Naive thymus-derived CD4-positive, alpha-beta T cell (primary cell): ENCODE measurements at regions not wholly inside any gene's neighbourhood (a gene's known extent, or its start where the extent isn't known, plus 50 kb on each side); places are given as distances from the start of the nearest gene placed in this dataset.

Experiments
- ATAC-seq: fragments of 150-1000 bp; cut with Tn5 transposase; 2 replicates; pipeline ENCODE4 v1.10.0; 2021; ENCODE audit warnings: mild to moderate bottlenecking, moderate library complexity
- CTCF ChIA-PET: fragments of 350-600 bp; sonication (Branson Sonifier 250); formaldehyde crosslinking; loops from one replicate; lab custom pipeline; 2021; ENCODE audit warnings: antibody characterized with exemption; lab: Charles Lee
- POLR2A ChIA-PET: fragments of 350-600 bp; sonication (Branson Sonifier 250); formaldehyde crosslinking; loops from one replicate; lab custom pipeline; 2021; ENCODE audit warnings: antibody characterized with exemption, inconsistent platforms; lab: Charles Lee
- DNase-seq, 9 donors: peaks; one replicate each; pipeline versions ENCODE4 v3.0.0 to v3.0.0-alpha.2; 2020 to 2022; ENCODE audit warnings: mixed read lengths in 1 of 9
- H3K27ac ChIP-seq: one replicate; pipeline ENCODE4 v1.7.0; 2013; ENCODE audit warnings: mild to moderate bottlenecking, low read depth, low read length, moderate library complexity
- H3K27me3 ChIP-seq, 2 donors: one replicate each; pipeline ENCODE4 v1.7.0; 2013; ENCODE audit warnings: low read length in 2 of 2, mild to moderate bottlenecking in 2 of 2, moderate library complexity in 2 of 2; ENCODE audit not compliant: control insufficient read depth in 2 of 2, insufficient read depth in 2 of 2
- H3K36me3 ChIP-seq, 3 experiments: 1 replicate in 2 of 3; 2 replicates in 1 of 3; pipeline ENCODE4 v1.7.0; 2013; ENCODE audit warnings: low read length in 3 of 3, mild to moderate bottlenecking in 3 of 3, moderate library complexity in 1 of 3; ENCODE audit not compliant: insufficient read depth in 3 of 3, control insufficient read depth in 2 of 3
- H3K4me1 ChIP-seq, 2 donors: one replicate each; pipeline ENCODE4 v1.7.0; 2013; ENCODE audit warnings: low read length in 2 of 2, mild to moderate bottlenecking in 2 of 2, moderate library complexity in 1 of 2; ENCODE audit not compliant: control insufficient read depth in 2 of 2, insufficient read depth in 2 of 2
- H3K4me3 ChIP-seq: 2 replicates; pipeline ENCODE4 v1.7.0; 2013; ENCODE audit warnings: mild to moderate bottlenecking, low read length
- H3K9me3 ChIP-seq, 3 experiments: 1 replicate in 2 of 3; 2 replicates in 1 of 3; pipeline ENCODE4 v1.7.0; 2013; ENCODE audit warnings: low read length in 3 of 3; ENCODE audit not compliant: control insufficient read depth in 2 of 3
- H3K27ac Mint-ChIP-seq, 9 donors: one replicate each; pipeline ENCODE4 v1.8.0; 2020 to 2022; ENCODE audit warnings: mixed read lengths in 9 of 9, mild to moderate bottlenecking in 8 of 9, moderate library complexity in 5 of 9, inconsistent platforms in 2 of 9
- H3K27me3 Mint-ChIP-seq, 5 donors: one replicate each; pipeline ENCODE4 v1.8.0; 2021 to 2022; ENCODE audit warnings: mixed read lengths in 5 of 5, mild to moderate bottlenecking in 1 of 5
- H3K36me3 Mint-ChIP-seq, 5 donors: one replicate each; pipeline ENCODE4 v1.8.0; 2020 to 2022; ENCODE audit warnings: mixed read lengths in 5 of 5, mild to moderate bottlenecking in 3 of 5, inconsistent platforms in 1 of 5
- H3K4me1 Mint-ChIP-seq, 7 donors: one replicate each; pipeline ENCODE4 v1.8.0; 2020 to 2022; ENCODE audit warnings: mixed read lengths in 7 of 7, mild to moderate bottlenecking in 3 of 7, inconsistent platforms in 1 of 7
- H3K4me3 Mint-ChIP-seq, 10 donors: one replicate each; pipeline ENCODE4 v1.8.0; 2020 to 2022; ENCODE audit warnings: mild to moderate bottlenecking in 10 of 10, mixed read lengths in 10 of 10, moderate library complexity in 6 of 10, inconsistent platforms in 2 of 10
- H3K9me3 Mint-ChIP-seq, 11 donors: one replicate each; pipeline ENCODE4 v1.8.0; 2020 to 2022; ENCODE audit warnings: mixed read lengths in 11 of 11, mild to moderate bottlenecking in 4 of 11, inconsistent platforms in 1 of 11, moderate library complexity in 1 of 11
- intact Hi-C, 2 donors: fragments of 100-400 bp; cut with micrococcal nuclease; formaldehyde crosslinking; loops; one replicate each; pipeline ENCODE4 v1.15.1; 2023

DNA sequence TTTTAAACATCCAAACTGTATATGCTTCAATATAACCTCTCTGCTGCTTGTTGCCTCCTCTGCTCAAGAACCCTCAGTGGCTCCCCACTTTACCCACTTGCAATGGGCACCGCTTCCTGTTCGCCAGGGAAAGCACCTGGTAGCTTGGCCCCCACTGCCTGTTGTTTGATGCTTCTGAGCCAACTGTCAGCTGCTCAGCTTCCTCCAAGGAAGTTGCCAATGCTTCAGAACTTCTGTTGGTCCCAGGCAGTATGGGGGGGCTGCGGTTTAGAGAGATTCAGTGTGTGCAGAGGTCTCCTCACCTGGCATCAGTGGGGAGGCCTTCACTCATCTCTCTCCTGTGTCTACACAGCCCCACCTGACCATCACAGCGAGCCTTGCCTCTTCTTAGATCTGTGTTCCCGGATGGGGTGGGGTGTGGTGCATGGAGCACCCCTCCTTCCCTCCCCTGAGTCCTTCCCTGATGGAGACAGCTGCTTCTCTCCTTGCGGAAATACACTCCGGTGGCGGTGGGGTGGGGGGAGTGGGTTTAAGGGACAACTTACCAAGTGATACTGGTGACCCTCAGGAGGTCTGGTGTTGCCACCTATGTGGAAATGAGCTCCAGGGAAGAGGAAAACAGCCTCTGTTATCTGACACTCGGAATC is 308.1 kb downstream of the CDH26 start:
- Histone ChIP-seq H3K9me3 (no peaks in the 10 kb centered on the region), H3K4me3 (no peak overlapping the region), H3K27ac (no peak overlapping the region), H3K36me3 (no peaks in the 10 kb centered on the region), H3K27me3 (no peaks in the 10 kb centered on the region), H3K4me1 (peaks cover 0 to 10% of the 10 kb centered on the region in 2 donors)
- peak; percentile 49 for ATAC-seq
- Mint-ChIP-seq H3K36me3 (no peaks in the 10 kb centered on the region), H3K4me3 (peak overlapping the region in 5 of 10 donors; percentile 10 to 62 (median 49)), H3K27ac (peak overlapping the region in 3 of 9 donors; percentile 24 to 72 (median 45)), H3K9me3 (no peaks in the 10 kb centered on the region), H3K4me1 (peaks cover 4 to 33% (median 23%) of the 10 kb centered on the region in 7 donors), H3K27me3 (peaks cover 0 to 4% (median 0%) of the 10 kb centered on the region in 5 donors)
- intact Hi-C loops, result no loop called here
- ChIA-PET POLR2A (no interaction called here), CTCF (interaction anchor here (1.1 kb wide), 1 partner anchor 209 kb away, joined by 3 read pairs; no protein-coding TSS in a partner anchor)
- peak in 6 of 9 donors; percentile 7 to 32 (median 14) for DNase-seq

GRCh38 chr20:60268491-60268890 is 310.3 kb downstream of the CDH26 start:
- no peak for ATAC-seq
- peak overlapping the region in 1 of 9 donors; percentile 17 for H3K27ac Mint-ChIP-seq
- CTCF ChIA-PET, result interaction anchor here (0.7 kb wide), 1 partner anchor 211 kb away, joined by 3 read pairs; no protein-coding TSS in a partner anchor

GRCh38 chr20:60269573-60270162 is 311.4 kb downstream of the CDH26 start:
- CTCF ChIA-PET, result interaction anchor here (0.7 kb wide), 1 partner anchor 14 kb away, joined by 4 read pairs; no protein-coding TSS in a partner anchor
- peaks cover 0 to 12% (median 2%) of the 10 kb centered on the region in 5 donors for H3K27me3 Mint-ChIP-seq
- intact Hi-C loops, result no loop called here
- no peak for ATAC-seq
- Histone ChIP-seq H3K27me3 (no peaks in the 10 kb centered on the region), H3K9me3 (no peaks in the 10 kb centered on the region), H3K4me3 (no peak overlapping the region), H3K4me1 (peaks cover 5 to 10% of the 10 kb centered on the region in 2 donors), H3K36me3 (no peaks in the 10 kb centered on the region), H3K27ac (no peak overlapping the region)
- H3K9me3 Mint-ChIP-seq, result no peaks in the 10 kb centered on the region
- POLR2A ChIA-PET, result no interaction called here
- peaks cover 7 to 40% (median 28%) of the 10 kb centered on the region in 7 donors for H3K4me1 Mint-ChIP-seq
- peak overlapping the region in 1 of 9 donors; percentile 22 for H3K27ac Mint-ChIP-seq
- DNase-seq, result no peak
- H3K4me3 Mint-ChIP-seq, result no peak overlapping the region
- no peaks in the 10 kb centered on the region for H3K36me3 Mint-ChIP-seq

More at GRCh38 chr20:60268491-60268890, 310.3 kb downstream of the CDH26 start:
- H3K27ac ChIP-seq, result no peak overlapping the region
- no peaks in the 10 kb centered on the region for H3K27me3 ChIP-seq
- Mint-ChIP-seq H3K4me1 (peaks cover 7 to 40% (median 29%) of the 10 kb centered on the region in 7 donors), H3K36me3 (no peaks in the 10 kb centered on the region), H3K4me3 (no peak overlapping the region), H3K27me3 (peaks cover 0 to 9% (median 0%) of the 10 kb centered on the region in 5 donors), H3K9me3 (no peaks in the 10 kb centered on the region)
- H3K9me3 ChIP-seq, result no peaks in the 10 kb centered on the region
- H3K36me3 ChIP-seq, result no peaks in the 10 kb centered on the region
- POLR2A ChIA-PET, result no interaction called here
- H3K4me3 ChIP-seq, result no peak overlapping the region
- peaks cover 0 to 10% of the 10 kb centered on the region in 2 donors for H3K4me1 ChIP-seq
- no peak for DNase-seq
- intact Hi-C loops, result no loop called here

DNA sequence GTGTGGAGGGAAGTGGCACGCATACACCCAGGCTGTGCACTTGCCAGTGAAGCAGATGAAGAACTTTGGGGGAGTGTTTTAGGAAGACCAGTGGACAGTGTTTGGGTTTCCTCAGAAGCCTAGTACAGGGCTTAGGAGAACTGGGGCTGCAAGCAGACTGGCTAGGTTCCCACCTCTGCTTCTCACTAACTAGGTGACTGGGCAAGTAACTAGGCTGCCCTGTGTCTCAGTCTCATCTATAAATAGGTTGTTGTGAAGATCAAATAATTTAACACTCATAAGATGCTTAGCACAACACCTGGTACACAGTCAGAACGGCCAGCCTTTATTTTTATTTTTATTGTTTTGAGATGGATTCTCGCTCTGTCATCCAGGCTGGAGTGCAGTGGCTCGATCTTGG is 312.1 kb downstream of the CDH26 start:
- POLR2A ChIA-PET, result no interaction called here
- intact Hi-C loops, result no loop called here
- H3K27ac Mint-ChIP-seq, result peak overlapping the region in 1 of 9 donors; percentile 22

DNA sequence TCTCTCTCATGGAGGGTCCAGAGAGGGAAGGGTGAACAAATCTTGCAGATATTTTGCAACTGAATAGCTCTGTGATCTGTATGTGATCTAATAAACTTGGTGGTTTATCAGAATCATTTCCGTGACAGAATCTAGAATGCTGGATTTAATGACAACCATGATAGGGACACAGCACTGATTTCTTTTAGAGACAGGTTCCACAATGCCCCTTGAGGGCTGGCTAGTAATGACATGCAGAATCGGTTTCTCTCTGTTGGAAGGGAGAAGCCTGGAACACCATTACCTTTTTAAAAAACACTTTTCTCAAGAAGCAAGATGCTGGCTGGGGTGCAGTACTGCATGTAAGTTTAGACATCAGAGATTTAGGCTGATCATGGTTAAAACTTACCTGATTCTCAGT is 313.4 kb downstream of the CDH26 start:
- Mint-ChIP-seq H3K27ac (no peak overlapping the region), H3K9me3 (no peaks in the 10 kb centered on the region), H3K4me1 (peaks cover 0 to 26% (median 9%) of the 10 kb centered on the region in 7 donors), H3K36me3 (no peaks in the 10 kb centered on the region), H3K4me3 (no peak overlapping the region), H3K27me3 (peaks cover 0 to 22% (median 2%) of the 10 kb centered on the region in 5 donors)
- Histone ChIP-seq H3K36me3 (no peaks in the 10 kb centered on the region), H3K27me3 (no peaks in the 10 kb centered on the region), H3K9me3 (no peaks in the 10 kb centered on the region), H3K27ac (no peak overlapping the region), H3K4me1 (peaks cover 0 to 5% of the 10 kb centered on the region in 2 donors), H3K4me3 (no peak overlapping the region)
- intact Hi-C loops, result no loop called here
- ATAC-seq, result no peak
- ChIA-PET CTCF (no interaction called here), POLR2A (no interaction called here)
- no peak for DNase-seq

More for the DNA sequence above, 312.1 kb downstream of the CDH26 start:
- Histone ChIP-seq H3K27me3 (no peaks in the 10 kb centered on the region), H3K27ac (no peak overlapping the region), H3K36me3 (no peaks in the 10 kb centered on the region), H3K4me3 (no peak overlapping the region), H3K4me1 (peaks cover 5 to 10% of the 10 kb centered on the region in 2 donors), H3K9me3 (no peaks in the 10 kb centered on the region)
- ATAC-seq (no peak), DNase-seq (no peak)
- Mint-ChIP-seq H3K4me1 (peaks cover 7 to 39% (median 22%) of the 10 kb centered on the region in 7 donors), H3K36me3 (no peaks in the 10 kb centered on the region), H3K9me3 (no peaks in the 10 kb centered on the region), H3K27me3 (peaks cover 0 to 14% (median 2%) of the 10 kb centered on the region in 5 donors), H3K4me3 (no peak overlapping the region)
- CTCF ChIA-PET, result no interaction called here

DNA sequence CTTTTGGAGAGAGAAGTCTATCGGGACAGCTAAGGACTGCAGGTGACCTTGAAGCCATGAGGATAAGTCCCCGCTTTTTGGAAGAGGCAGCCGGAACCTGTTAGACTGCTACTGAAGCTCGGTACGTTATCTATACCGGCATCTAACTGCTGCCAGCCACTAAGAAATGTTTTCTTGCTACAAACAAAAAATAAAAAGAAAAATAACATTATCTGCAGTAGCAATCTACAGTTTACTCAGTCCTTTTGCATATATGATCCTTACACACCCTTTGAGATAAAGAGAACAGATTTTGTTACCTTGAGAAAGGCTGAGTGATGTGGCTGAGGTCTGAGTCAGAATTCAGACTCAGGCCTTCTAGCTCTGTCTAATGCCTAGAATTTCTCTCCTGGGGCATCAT is 314.6 kb downstream of the CDH26 start:
- Mint-ChIP-seq H3K36me3 (no peaks in the 10 kb centered on the region), H3K27me3 (peaks cover 0 to 29% (median 2%) of the 10 kb centered on the region in 5 donors), H3K27ac (no peak overlapping the region), H3K9me3 (no peaks in the 10 kb centered on the region), H3K4me3 (no peak overlapping the region), H3K4me1 (peaks cover 0 to 18% (median 2%) of the 10 kb centered on the region in 7 donors)
- peak; percentile 20 for ATAC-seq
- ChIA-PET POLR2A (no interaction called here), CTCF (no interaction called here)
- Histone ChIP-seq H3K27me3 (no peaks in the 10 kb centered on the region), H3K4me3 (no peak overlapping the region), H3K9me3 (no peaks in the 10 kb centered on the region), H3K4me1 (peaks cover 0 to 5% of the 10 kb centered on the region in 2 donors), H3K36me3 (no peaks in the 10 kb centered on the region), H3K27ac (no peak overlapping the region)
- DNase-seq, result no peak
- intact Hi-C loops, result no loop called here
